ENCODE measurements at regions not wholly inside any gene's neighbourhood (a gene's known extent, or its start where the extent isn't known, plus 50 kb on each side); places are given as distances from the start of the nearest gene placed in this dataset.
A peak's percentile ranks its signal among the peaks of the same experiment; 100 is the strongest.

- Mint-ChIP-seq H3K36me3 (no peaks in the 10 kb centered on the region), H3K4me3 (no peak overlapping the region), H3K4me1 (no peaks in the 10 kb centered on the region), H3K9me3 (no peaks in the 10 kb centered on the region), H3K27ac (no peak overlapping the region), H3K27me3 (no peaks in the 10 kb centered on the region)
- ATAC-seq (replicated peaks) (no peak), DNase-seq (no peak)
These were observed 201.5 kb upstream of the IL12A start for GRCh38 chr3:159787178-159787574.

GRCh38 chr3:159787794-159788205, 200.8 kb upstream of the IL12A start:
- no peak for DNase-seq
- H3K9me3 Mint-ChIP-seq = no peaks in the 10 kb centered on the region
- no peaks in the 10 kb centered on the region for H3K36me3 Mint-ChIP-seq
- no peak overlapping the region for H3K4me3 Mint-ChIP-seq
- ATAC-seq (replicated peaks) = no peak
- H3K27ac Mint-ChIP-seq = no peak overlapping the region
- H3K27me3 Mint-ChIP-seq = no peaks in the 10 kb centered on the region
- H3K4me1 Mint-ChIP-seq = no peaks in the 10 kb centered on the region

- H3K27me3 Mint-ChIP-seq = no peaks in the 10 kb centered on the region
- H3K36me3 Mint-ChIP-seq = no peaks in the 10 kb centered on the region
- no peak for DNase-seq
These were observed 200.3 kb upstream of the IL12A start for GRCh38 chr3:159788291-159788690.

GRCh38 chr3:159789017-159789416, 199.6 kb upstream of the IL12A start:
- H3K36me3 Mint-ChIP-seq = no peaks in the 10 kb centered on the region
- H3K27me3 Mint-ChIP-seq = no peaks in the 10 kb centered on the region
- H3K4me1 Mint-ChIP-seq = no peaks in the 10 kb centered on the region
- no peak overlapping the region for H3K4me3 Mint-ChIP-seq
- no peaks in the 10 kb centered on the region for H3K9me3 Mint-ChIP-seq
- no peak overlapping the region for H3K27ac Mint-ChIP-seq
- ATAC-seq (replicated peaks) (no peak), DNase-seq (no peak)

More at GRCh38 chr3:159788291-159788690, 200.3 kb upstream of the IL12A start:
- Mint-ChIP-seq H3K9me3 (no peaks in the 10 kb centered on the region), H3K27ac (no peak overlapping the region), H3K4me1 (no peaks in the 10 kb centered on the region), H3K4me3 (no peak overlapping the region)
- no peak for ATAC-seq (replicated peaks)

- DNase-seq (no peak), ATAC-seq (replicated peaks) (no peak)
- H3K36me3 Mint-ChIP-seq = no peaks in the 10 kb centered on the region
- H3K27ac Mint-ChIP-seq = no peak overlapping the region
- no peaks in the 10 kb centered on the region for H3K27me3 Mint-ChIP-seq
- H3K4me3 Mint-ChIP-seq = no peak overlapping the region
- H3K4me1 Mint-ChIP-seq = no peaks in the 10 kb centered on the region
- H3K9me3 Mint-ChIP-seq = no peaks in the 10 kb centered on the region
These were observed 198.6 kb upstream of the IL12A start for GRCh38 chr3:159789742-159790635.

GRCh38 chr3:159791336-159791735, 197.3 kb upstream of the IL12A start:
- no peaks in the 10 kb centered on the region for H3K9me3 Mint-ChIP-seq
- no peak for ATAC-seq (replicated peaks)
- H3K4me3 Mint-ChIP-seq = no peak overlapping the region

GRCh38 chr3:159792070-159792469, 196.6 kb upstream of the IL12A start:
- Mint-ChIP-seq H3K9me3 (no peaks in the 10 kb centered on the region), H3K4me3 (no peak overlapping the region), H3K4me1 (no peaks in the 10 kb centered on the region), H3K36me3 (no peaks in the 10 kb centered on the region), H3K27ac (no peak overlapping the region), H3K27me3 (no peaks in the 10 kb centered on the region)
- DNase-seq (no peak), ATAC-seq (replicated peaks) (no peak)

More at GRCh38 chr3:159791336-159791735, 197.3 kb upstream of the IL12A start:
- Mint-ChIP-seq H3K4me1 (no peaks in the 10 kb centered on the region), H3K27me3 (no peaks in the 10 kb centered on the region), H3K36me3 (no peaks in the 10 kb centered on the region), H3K27ac (no peak overlapping the region)
- DNase-seq = no peak

GRCh38 chr3:159795042-159795441, 193.6 kb upstream of the IL12A start:
- no peaks in the 10 kb centered on the region for H3K36me3 Mint-ChIP-seq
- H3K27ac Mint-ChIP-seq = no peak overlapping the region
- H3K4me1 Mint-ChIP-seq = no peaks in the 10 kb centered on the region
- no peak for ATAC-seq (replicated peaks)
- H3K27me3 Mint-ChIP-seq = no peaks in the 10 kb centered on the region
- no peak overlapping the region for H3K4me3 Mint-ChIP-seq
- H3K9me3 Mint-ChIP-seq = no peaks in the 10 kb centered on the region
- DNase-seq = no peak

- Mint-ChIP-seq H3K27me3 (no peaks in the 10 kb centered on the region), H3K9me3 (no peaks in the 10 kb centered on the region), H3K4me1 (no peaks in the 10 kb centered on the region), H3K27ac (no peak overlapping the region), H3K4me3 (no peak overlapping the region), H3K36me3 (no peaks in the 10 kb centered on the region)
- DNase-seq (no peak), ATAC-seq (replicated peaks) (no peak)
These were observed 192.9 kb upstream of the IL12A start for GRCh38 chr3:159795681-159796175.

- Mint-ChIP-seq H3K9me3 (no peaks in the 10 kb centered on the region), H3K36me3 (no peaks in the 10 kb centered on the region), H3K4me1 (no peaks in the 10 kb centered on the region), H3K27me3 (no peaks in the 10 kb centered on the region), H3K27ac (no peak overlapping the region), H3K4me3 (no peak overlapping the region)
- DNase-seq = no peak
- no peak for ATAC-seq (replicated peaks)
These were observed 192.4 kb upstream of the IL12A start for GRCh38 chr3:159796226-159796625.

- no peak overlapping the region for H3K27ac Mint-ChIP-seq
- H3K4me3 Mint-ChIP-seq = no peak overlapping the region
- ATAC-seq (replicated peaks) = peak in 1 of 2 donors; percentile 25
- no peaks in the 10 kb centered on the region for H3K9me3 Mint-ChIP-seq
- no peaks in the 10 kb centered on the region for H3K4me1 Mint-ChIP-seq
- no peak for DNase-seq
- no peaks in the 10 kb centered on the region for H3K36me3 Mint-ChIP-seq
- no peaks in the 10 kb centered on the region for H3K27me3 Mint-ChIP-seq
These were observed 191.9 kb upstream of the IL12A start for GRCh38 chr3:159796744-159797143.

- Mint-ChIP-seq H3K36me3 (no peaks in the 10 kb centered on the region), H3K4me1 (no peaks in the 10 kb centered on the region), H3K4me3 (no peak overlapping the region), H3K27me3 (no peaks in the 10 kb centered on the region), H3K27ac (no peak overlapping the region), H3K9me3 (no peaks in the 10 kb centered on the region)
- DNase-seq (no peak), ATAC-seq (replicated peaks) (peak; percentile 42 to 69)
These were observed 190.9 kb upstream of the IL12A start for GRCh38 chr3:159797771-159798170.

- Mint-ChIP-seq H3K27ac (no peak overlapping the region), H3K27me3 (no peaks in the 10 kb centered on the region), H3K9me3 (no peaks in the 10 kb centered on the region), H3K4me3 (no peak overlapping the region), H3K36me3 (no peaks in the 10 kb centered on the region), H3K4me1 (no peaks in the 10 kb centered on the region)
- ATAC-seq (replicated peaks) = no peak
- DNase-seq = no peak
These were observed 189.7 kb upstream of the IL12A start for GRCh38 chr3:159798951-159799350.

- H3K9me3 Mint-ChIP-seq = no peaks in the 10 kb centered on the region
- DNase-seq (no peak), ATAC-seq (replicated peaks) (no peak)
These were observed 188.0 kb upstream of the IL12A start for GRCh38 chr3:159800434-159801155.

GRCh38 chr3:159802864-159803263, 185.8 kb upstream of the IL12A start:
- DNase-seq (no peak), ATAC-seq (replicated peaks) (no peak)
- no peaks in the 10 kb centered on the region for H3K9me3 Mint-ChIP-seq
- no peak overlapping the region for H3K4me3 Mint-ChIP-seq
- no peaks in the 10 kb centered on the region for H3K4me1 Mint-ChIP-seq
- H3K36me3 Mint-ChIP-seq = no peaks in the 10 kb centered on the region
- H3K27ac Mint-ChIP-seq = no peak overlapping the region
- peaks cover 0 to 4% of the 10 kb centered on the region in 2 donors for H3K27me3 Mint-ChIP-seq

More at GRCh38 chr3:159800434-159801155, 188.0 kb upstream of the IL12A start:
- no peaks in the 10 kb centered on the region for H3K36me3 Mint-ChIP-seq
- no peaks in the 10 kb centered on the region for H3K4me1 Mint-ChIP-seq
- no peak overlapping the region for H3K4me3 Mint-ChIP-seq
- no peak overlapping the region for H3K27ac Mint-ChIP-seq
- H3K27me3 Mint-ChIP-seq = no peaks in the 10 kb centered on the region

Data from stimulated activated naive B cell treated with anti-CD40 and anti-IgM and Interleukin-4, amounts not matched to agents 10 μg/mL and 1 μg/mL and 100 μg/mL, for 72 hours (primary cell).